Kidney (tissue), 13 donors: ENCODE measurements at regions not wholly inside any gene's neighbourhood (a gene's known extent, or its start where the extent isn't known, plus 50 kb on each side); places are given as distances from the start of the nearest gene placed in this dataset.

Experiments used
- DNase-seq, 5 donors: peaks; one replicate each; pipeline ENCODE4 v3.0.0-alpha.2; 2013 to 2020
- FAIRE-seq: peaks from 2 replicates; lab custom pipeline; 2012; peaks lifted over from hg19 to GRCh38; lab: Jason Lieb, UNC
- H3K27ac ChIP-seq, 2 donors: one replicate each; pipeline ENCODE4 v1.7.0; 2013; ENCODE audit warnings: low read depth in 2 of 2, low read length in 2 of 2, inconsistent platforms in 1 of 2
- H3K27me3 ChIP-seq: one replicate; pipeline ENCODE4 v1.7.1; 2013; ENCODE audit warnings: low read length, inconsistent platforms; ENCODE audit not compliant: control insufficient read depth, insufficient read depth
- H3K36me3 ChIP-seq, 3 donors: one replicate each; pipeline versions ENCODE4 v1.7.0 to v1.7.1; 2013; ENCODE audit warnings: low read length in 3 of 3, control low read depth in 1 of 3, inconsistent platforms in 1 of 3; ENCODE audit not compliant: insufficient read depth in 3 of 3, control insufficient read depth in 2 of 3
- H3K4me1 ChIP-seq, 3 donors: one replicate each; pipeline versions ENCODE4 v1.7.0 to v1.7.1; 2013; ENCODE audit warnings: low read length in 3 of 3, inconsistent platforms in 1 of 3, low read depth in 1 of 3; ENCODE audit not compliant: control insufficient read depth in 2 of 3, insufficient read depth in 2 of 3
- H3K4me3 ChIP-seq, 3 donors: one replicate each; pipeline versions ENCODE4 v1.7.0 to v1.8.1; 2013; ENCODE audit warnings: low read length in 3 of 3, control low read depth in 1 of 3, inconsistent platforms in 1 of 3
- H3K9ac ChIP-seq, 3 donors: one replicate each; pipeline versions ENCODE4 v1.7.0 to v1.7.1; 2013; ENCODE audit warnings: low read length in 3 of 3, control low read depth in 1 of 3, inconsistent platforms in 1 of 3
- H3K9me3 ChIP-seq, 3 donors: one replicate each; pipeline versions ENCODE4 v1.7.0 to v1.7.1; 2013; ENCODE audit warnings: low read length in 3 of 3, control low read depth in 1 of 3, inconsistent platforms in 1 of 3; ENCODE audit not compliant: control insufficient read depth in 2 of 3, insufficient read depth in 1 of 3
- intact Hi-C: fragments of 100-400 bp; cut with DNase I; formaldehyde crosslinking; loops from one replicate; pipeline ENCODE4 v1.11.1; 2022
- TF ChIP-seq, protein P1 (sequence below): IDR thresholded peaks from 3 replicates; pipeline ENCODE4 v1.5.1; 2012; ENCODE audit warnings: mild to moderate bottlenecking, moderate library complexity, borderline replicate concordance; ENCODE audit not compliant: insufficient read depth; ENCODE audit errors: extremely low read depth
- donor health status: control.
- donor health status: control.
- donor health status: control.
- donor health status: control.
- donor health status: control.
- donor health status: DM: yes; HTN: yes; CAD: no.
- donor health status: Normal renal cell carcinoma (clear cell type).

- intact Hi-C loops: loop anchor here (10.0 kb wide), 1 partner anchor 359 kb away; no protein-coding TSS in a partner anchor
- H3K9me3 ChIP-seq: peaks cover 0 to 4% (median 0%) of the 10 kb centered on the region in 3 donors
- FAIRE-seq: no peak
- no peaks in the 10 kb centered on the region for H3K27me3 ChIP-seq
- no peak for DNase-seq
- H3K9ac ChIP-seq: no peak overlapping the region
- no peaks in the 10 kb centered on the region for H3K4me1 ChIP-seq
- no peaks in the 10 kb centered on the region for H3K36me3 ChIP-seq
- H3K4me3 ChIP-seq: no peak overlapping the region
- TF ChIP-seq, protein P1, sequence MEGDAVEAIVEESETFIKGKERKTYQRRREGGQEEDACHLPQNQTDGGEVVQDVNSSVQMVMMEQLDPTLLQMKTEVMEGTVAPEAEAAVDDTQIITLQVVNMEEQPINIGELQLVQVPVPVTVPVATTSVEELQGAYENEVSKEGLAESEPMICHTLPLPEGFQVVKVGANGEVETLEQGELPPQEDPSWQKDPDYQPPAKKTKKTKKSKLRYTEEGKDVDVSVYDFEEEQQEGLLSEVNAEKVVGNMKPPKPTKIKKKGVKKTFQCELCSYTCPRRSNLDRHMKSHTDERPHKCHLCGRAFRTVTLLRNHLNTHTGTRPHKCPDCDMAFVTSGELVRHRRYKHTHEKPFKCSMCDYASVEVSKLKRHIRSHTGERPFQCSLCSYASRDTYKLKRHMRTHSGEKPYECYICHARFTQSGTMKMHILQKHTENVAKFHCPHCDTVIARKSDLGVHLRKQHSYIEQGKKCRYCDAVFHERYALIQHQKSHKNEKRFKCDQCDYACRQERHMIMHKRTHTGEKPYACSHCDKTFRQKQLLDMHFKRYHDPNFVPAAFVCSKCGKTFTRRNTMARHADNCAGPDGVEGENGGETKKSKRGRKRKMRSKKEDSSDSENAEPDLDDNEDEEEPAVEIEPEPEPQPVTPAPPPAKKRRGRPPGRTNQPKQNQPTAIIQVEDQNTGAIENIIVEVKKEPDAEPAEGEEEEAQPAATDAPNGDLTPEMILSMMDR: no peak
- no peak overlapping the region for H3K27ac ChIP-seq
Observed at GRCh38 chr12:91333966-91334365, 151.3 kb upstream of the DCN start.

DNA sequence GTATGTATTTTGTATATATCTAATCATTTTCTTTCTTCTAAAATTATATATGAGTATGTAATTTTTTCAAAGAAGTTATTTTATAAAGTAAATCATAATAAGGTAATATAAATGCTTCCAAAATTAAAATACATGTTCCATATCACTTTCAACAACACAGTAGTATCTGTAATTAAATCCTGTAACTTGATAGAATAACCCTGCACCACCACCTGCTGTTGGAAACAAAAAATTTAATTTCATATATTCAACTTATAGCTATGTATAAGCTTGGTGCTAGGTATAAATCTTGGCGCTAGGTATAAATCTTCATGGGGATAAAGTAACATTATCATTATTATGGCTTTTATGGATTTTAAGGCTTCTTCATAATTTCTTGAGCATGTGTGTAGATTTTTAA, 149.7 kb upstream of the DCN start:
- no peak overlapping the region for H3K27ac ChIP-seq
- no peaks in the 10 kb centered on the region for H3K36me3 ChIP-seq
- TF ChIP-seq, protein P1: no peak
- FAIRE-seq: no peak
- intact Hi-C loops: loop anchor here (10.0 kb wide), 1 partner anchor 358 kb away; no protein-coding TSS in a partner anchor
- no peaks in the 10 kb centered on the region for H3K27me3 ChIP-seq
- DNase-seq: peak in 2 of 5 donors; percentile 13 to 42
- H3K9me3 ChIP-seq: peaks cover 0 to 4% (median 0%) of the 10 kb centered on the region in 3 donors
- H3K4me3 ChIP-seq: no peak overlapping the region
- H3K9ac ChIP-seq: no peak overlapping the region
- H3K4me1 ChIP-seq: no peaks in the 10 kb centered on the region

DNA sequence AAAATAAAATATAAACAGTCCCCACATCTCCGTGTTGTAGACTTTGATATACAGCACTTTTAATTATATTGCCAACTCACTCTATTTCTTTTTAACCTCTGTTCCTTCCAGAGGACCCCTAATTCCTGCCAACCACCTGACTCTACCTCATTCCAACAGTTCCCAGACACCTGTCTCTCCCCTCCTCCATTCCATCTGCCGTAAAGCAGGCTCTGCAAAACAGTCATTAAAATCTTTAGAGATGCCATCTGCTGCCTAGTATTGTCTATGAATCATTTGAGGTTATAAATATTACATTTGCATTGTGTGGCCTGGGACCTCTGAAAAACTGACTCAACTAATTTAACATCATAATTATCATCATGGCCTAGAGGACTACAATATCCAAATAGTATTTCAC, 148.8 kb upstream of the DCN start:
- Histone ChIP-seq H3K9me3 (no peaks in the 10 kb centered on the region), H3K27ac (no peak overlapping the region), H3K36me3 (no peaks in the 10 kb centered on the region), H3K9ac (no peak overlapping the region), H3K4me3 (no peak overlapping the region), H3K27me3 (no peaks in the 10 kb centered on the region), H3K4me1 (peaks cover 0 to 2% (median 0%) of the 10 kb centered on the region in 3 donors)
- intact Hi-C loops: loop anchor here (10.0 kb wide), 1 partner anchor 357 kb away; no protein-coding TSS in a partner anchor
- DNase-seq: no peak
- TF ChIP-seq, protein P1: no peak
- FAIRE-seq: no peak

DNA sequence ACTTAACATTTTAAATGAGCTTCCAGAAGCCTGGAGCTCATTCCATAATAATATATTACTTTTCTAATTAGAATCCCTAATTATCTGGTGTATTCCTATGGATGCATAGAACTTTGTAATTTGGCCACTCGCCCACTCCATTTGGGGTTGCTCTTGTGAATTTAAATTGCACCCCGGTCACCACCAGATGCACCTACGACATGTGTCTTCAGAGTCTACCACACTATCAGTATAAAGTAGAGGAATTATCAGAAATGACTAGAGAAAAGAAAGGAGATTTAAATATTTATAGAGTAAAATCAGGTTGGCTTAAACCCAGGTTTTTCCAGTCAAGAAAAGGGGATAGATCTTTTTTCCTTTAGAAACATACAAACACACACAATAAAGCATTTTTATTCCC, 145.8 kb upstream of the DCN start:
- FAIRE-seq: no peak

More for the DNA sequence above, 145.8 kb upstream of the DCN start:
- Histone ChIP-seq H3K4me1 (peaks cover 0 to 2% (median 0%) of the 10 kb centered on the region in 3 donors), H3K9ac (no peak overlapping the region), H3K27me3 (no peaks in the 10 kb centered on the region), H3K27ac (no peak overlapping the region), H3K36me3 (no peaks in the 10 kb centered on the region), H3K9me3 (no peaks in the 10 kb centered on the region), H3K4me3 (no peak overlapping the region)
- DNase-seq: no peak
- intact Hi-C loops: loop anchor here (10.0 kb wide), 1 partner anchor 154 kb away; no protein-coding TSS in a partner anchor
- TF ChIP-seq, protein P1: no peak
